ENCODE measurements at regions not wholly inside any gene's neighbourhood (a gene's known extent, or its start where the extent isn't known, plus 50 kb on each side); places are given as distances from the start of the nearest gene placed in this dataset.

GRCh38 chr13:106246666-106247188 lies 288.7 kb downstream of the EFNB2 start:
- no peak for TF ChIP-seq CTCF (IDR thresholded peaks at IDR 0.05; ENCODE audit: low read depth, low read length)
- no peak for DNase-seq
- no peak overlapping the region for H3K4me3 ChIP-seq (ENCODE audit: low read depth, low read length)
- peaks cover 3% of the 10 kb centered on the region for H3K27me3 ChIP-seq (ENCODE audit: insufficient read depth, low read depth, severe bottlenecking)
- H3K27ac ChIP-seq = no peak overlapping the region
- no peaks in the 10 kb centered on the region for H3K36me3 ChIP-seq
- no peaks in the 10 kb centered on the region for H3K9me3 ChIP-seq (ENCODE audit: severe bottlenecking)

GRCh38 chr13:106246242-106246641 lies 289.2 kb downstream of the EFNB2 start:
- H3K4me3 ChIP-seq (ENCODE audit: low read depth, low read length) = no peak overlapping the region
- no peaks in the 10 kb centered on the region for H3K9me3 ChIP-seq (ENCODE audit: severe bottlenecking)

GRCh38 chr13:106243011-106243565 lies 292.4 kb downstream of the EFNB2 start:
- Histone ChIP-seq H3K36me3 (no peaks in the 10 kb centered on the region), H3K9me3 (ENCODE audit: severe bottlenecking) (no peaks in the 10 kb centered on the region), H3K27me3 (ENCODE audit: insufficient read depth, low read depth, severe bottlenecking) (peaks cover 5% of the 10 kb centered on the region), H3K27ac (no peak overlapping the region), H3K4me3 (ENCODE audit: low read depth, low read length) (no peak overlapping the region)
- DNase-seq = no peak
- no peak for TF ChIP-seq CTCF (IDR thresholded peaks at IDR 0.05; ENCODE audit: low read depth, low read length)

More at GRCh38 chr13:106246242-106246641, 289.2 kb downstream of the EFNB2 start:
- H3K27ac ChIP-seq = no peak overlapping the region
- H3K36me3 ChIP-seq = no peaks in the 10 kb centered on the region
- DNase-seq = no peak
- no peak for TF ChIP-seq CTCF (IDR thresholded peaks at IDR 0.05; ENCODE audit: low read depth, low read length)
- peaks cover 3% of the 10 kb centered on the region for H3K27me3 ChIP-seq (ENCODE audit: insufficient read depth, low read depth, severe bottlenecking)

- H3K27ac ChIP-seq = no peak overlapping the region
- H3K9me3 ChIP-seq (ENCODE audit: severe bottlenecking) = no peaks in the 10 kb centered on the region
- DNase-seq = no peak
- no peaks in the 10 kb centered on the region for H3K36me3 ChIP-seq
- no peak overlapping the region for H3K4me3 ChIP-seq (ENCODE audit: low read depth, low read length)
- TF ChIP-seq CTCF (IDR thresholded peaks at IDR 0.05; ENCODE audit: low read depth, low read length) = no peak
- peaks cover 13% of the 10 kb centered on the region for H3K27me3 ChIP-seq (ENCODE audit: insufficient read depth, low read depth, severe bottlenecking)
Measured at GRCh38 chr13:106241974-106242953, 293.2 kb downstream of the EFNB2 start.

GRCh38 chr13:106238690-106239089 lies 296.8 kb downstream of the EFNB2 start:
- Histone ChIP-seq H3K4me3 (ENCODE audit: low read depth, low read length) (no peak overlapping the region), H3K9me3 (ENCODE audit: severe bottlenecking) (no peaks in the 10 kb centered on the region), H3K36me3 (no peaks in the 10 kb centered on the region), H3K27ac (no peak overlapping the region), H3K27me3 (ENCODE audit: insufficient read depth, low read depth, severe bottlenecking) (peaks cover 47% of the 10 kb centered on the region)
- no peak for TF ChIP-seq CTCF (IDR thresholded peaks at IDR 0.05; ENCODE audit: low read depth, low read length)
- DNase-seq = no peak
